ENCODE measurements at regions not wholly inside any gene's neighbourhood (a gene's known extent, or its start where the extent isn't known, plus 50 kb on each side); places are given as distances from the start of the nearest gene placed in this dataset.

GRCh38 chr5:146965761-146966659 is 87.5 kb upstream of the PPP2R2B start:
- 43% methylated on average over 15 of the region's 15 CpGs for WGBS
- no peaks in the 10 kb centered on the region for H3K36me3 ChIP-seq
- TF ChIP-seq CTCF (IDR thresholded peaks at IDR 0.05) (peak; percentile 73 to 82), EP300 (IDR thresholded peaks at IDR 0.05) (no peak), POLR2A (IDR thresholded peaks at IDR 0.05) (no peak), POLR2AphosphoS5 (IDR thresholded peaks at IDR 0.05) (no peak)
- no peak overlapping the region for H3K4me3 ChIP-seq
- no peaks in the 10 kb centered on the region for H3K27me3 ChIP-seq
- DNase-seq (ENCODE audit: low spot score in 2 of 2), result peak in 1 of 2 donors; percentile 60
- no peak overlapping the region for H3K27ac ChIP-seq
- H3K4me1 ChIP-seq, result peaks cover 7% of the 10 kb centered on the region
- no peaks in the 10 kb centered on the region for H3K9me3 ChIP-seq

GRCh38 chr5:146967646-146968045 is 89.1 kb upstream of the PPP2R2B start:
- no peak for DNase-seq (ENCODE audit: low spot score in 2 of 2)
- TF ChIP-seq CTCF (IDR thresholded peaks at IDR 0.05) (no peak), POLR2AphosphoS5 (IDR thresholded peaks at IDR 0.05) (no peak), POLR2A (IDR thresholded peaks at IDR 0.05) (no peak), EP300 (IDR thresholded peaks at IDR 0.05) (no peak)
- no peaks in the 10 kb centered on the region for H3K9me3 ChIP-seq
- H3K27me3 ChIP-seq, result no peaks in the 10 kb centered on the region
- no peak overlapping the region for H3K4me3 ChIP-seq
- no peak overlapping the region for H3K27ac ChIP-seq
- WGBS, result 63% methylated on average over 5 of the region's 5 CpGs
- peaks cover 7% of the 10 kb centered on the region for H3K4me1 ChIP-seq
- H3K36me3 ChIP-seq, result no peaks in the 10 kb centered on the region

- WGBS, result 89% methylated on average over 2 of the region's 2 CpGs
- no peak overlapping the region for H3K4me3 ChIP-seq
- no peak for DNase-seq (ENCODE audit: low spot score in 2 of 2)
- H3K9me3 ChIP-seq, result no peaks in the 10 kb centered on the region
- H3K27me3 ChIP-seq, result no peaks in the 10 kb centered on the region
- TF ChIP-seq CTCF (IDR thresholded peaks at IDR 0.05), result no peak
- TF ChIP-seq POLR2AphosphoS5 (IDR thresholded peaks at IDR 0.05), result no peak
- no peak for TF ChIP-seq POLR2A (IDR thresholded peaks at IDR 0.05)
- no peaks in the 10 kb centered on the region for H3K4me1 ChIP-seq
- no peak overlapping the region for H3K27ac ChIP-seq
- no peaks in the 10 kb centered on the region for H3K36me3 ChIP-seq
Observed at GRCh38 chr5:146971401-146971800, 92.8 kb upstream of the PPP2R2B start.

GRCh38 chr5:146986469-146986868 is 107.9 kb upstream of the PPP2R2B start:
- H3K36me3 ChIP-seq, result no peaks in the 10 kb centered on the region
- no peaks in the 10 kb centered on the region for H3K27me3 ChIP-seq
- DNase-seq (ENCODE audit: low spot score in 2 of 2), result no peak
- WGBS, result 79% methylated on average over 1 of the region's 1 CpG
- H3K9me3 ChIP-seq, result no peaks in the 10 kb centered on the region
- no peak overlapping the region for H3K4me3 ChIP-seq
- no peak for TF ChIP-seq CTCF (IDR thresholded peaks at IDR 0.05)
- TF ChIP-seq EP300 (IDR thresholded peaks at IDR 0.05), result no peak
- no peak for TF ChIP-seq POLR2AphosphoS5 (IDR thresholded peaks at IDR 0.05)
- TF ChIP-seq POLR2A (IDR thresholded peaks at IDR 0.05), result no peak
- H3K4me1 ChIP-seq, result no peaks in the 10 kb centered on the region
- H3K27ac ChIP-seq, result no peak overlapping the region

- TF ChIP-seq POLR2AphosphoS5 (IDR thresholded peaks at IDR 0.05), result no peak
- Histone ChIP-seq H3K36me3 (no peaks in the 10 kb centered on the region), H3K27me3 (no peaks in the 10 kb centered on the region), H3K4me3 (no peak overlapping the region), H3K9me3 (no peaks in the 10 kb centered on the region), H3K27ac (no peak overlapping the region), H3K4me1 (no peaks in the 10 kb centered on the region)
- no peak for DNase-seq (ENCODE audit: low spot score in 2 of 2)
- 71% methylated on average over 4 of the region's 4 CpGs for WGBS
Observed at GRCh38 chr5:146993876-146994530, 115.4 kb upstream of the PPP2R2B start.

Data from suprapubic skin (tissue), 4 donors.